Erythroblast (primary cell): ENCODE measurements at regions not wholly inside any gene's neighbourhood (a gene's known extent, or its start where the extent isn't known, plus 50 kb on each side); places are given as distances from the start of the nearest gene placed in this dataset.

Experiments
- GATA1 ChIP-seq: IDR thresholded peaks from 2 replicates; pipeline ENCODE4 v1.6.1; 2011; ENCODE audit warnings: low read depth, mild to moderate bottlenecking, control low read depth, low read length, moderate library complexity
- POLR2A ChIP-seq: IDR thresholded peaks from 2 replicates; pipeline ENCODE4 v1.6.1; 2011; ENCODE audit warnings: mild to moderate bottlenecking, low read length

DNA sequence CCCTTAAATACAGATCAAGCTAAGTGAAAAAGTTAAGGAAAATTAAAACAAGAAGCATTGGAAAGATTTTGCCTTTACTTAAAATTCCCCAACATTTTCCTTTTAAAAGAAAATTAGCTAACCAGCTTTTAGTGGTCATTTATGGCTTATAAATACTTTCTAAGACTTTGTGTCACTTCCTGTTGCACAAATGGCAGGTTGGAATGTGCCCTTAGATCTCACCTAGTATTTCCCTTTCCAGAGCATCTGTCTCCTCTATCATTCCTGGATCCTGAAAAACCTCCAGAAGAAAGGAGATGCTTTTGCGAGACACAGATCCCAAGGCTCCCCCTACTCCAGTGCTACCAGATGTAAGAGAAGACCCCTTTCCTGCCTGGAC lies 58.3 kb downstream of the ARF6 start:
- no peak for TF ChIP-seq POLR2A
- TF ChIP-seq GATA1, result no peak
